Ascending aorta (tissue), 2 donors: ENCODE measurements at regions not wholly inside any gene's neighbourhood (a gene's known extent, or its start where the extent isn't known, plus 50 kb on each side); places are given as distances from the start of the nearest gene placed in this dataset.

Experiments used
- DNase-seq, 2 donors: peaks; one replicate each; pipeline ENCODE4 v3.0.0-alpha.2; 2019; ENCODE audit warnings: low spot score in 2 of 2
- H3K27ac ChIP-seq, 2 donors: fragments of 200-600 bp; sonication (generic); one replicate each; pipeline ENCODE4 v1.5.1; 2016 to 2017; ENCODE audit warnings: mild to moderate bottlenecking in 1 of 2
- H3K27me3 ChIP-seq: fragments of 200-600 bp; sonication (generic); one replicate; pipeline ENCODE4 v1.5.1; 2017
- H3K36me3 ChIP-seq, 2 donors: fragments of 200-600 bp; sonication (generic); one replicate each; pipeline ENCODE4 v1.5.1; 2016
- H3K4me1 ChIP-seq, 2 donors: fragments of 200-600 bp; sonication (generic); one replicate each; pipeline ENCODE4 v1.5.1; 2016 to 2017; ENCODE audit warnings: mild to moderate bottlenecking in 1 of 2
- H3K4me3 ChIP-seq, 2 donors: fragments of 200-600 bp; sonication (generic); one replicate each; pipeline ENCODE4 v1.5.1; 2016 to 2017; ENCODE audit warnings: mild to moderate bottlenecking in 1 of 2
- H3K9me3 ChIP-seq, 2 donors: fragments of 200-600 bp; sonication (generic); one replicate each; pipeline ENCODE4 v1.5.1; 2016
- intact Hi-C: fragments of 100-400 bp; cut with DNase I; formaldehyde crosslinking; loops from one replicate; pipeline ENCODE4 v1.15.1; 2023
- TF ChIP-seq, protein P1 (sequence below), 3 experiments: fragments of 200-600 bp in 2 of 3; fragments of 450-650 bp in 1 of 3; sonication (generic) in 2 of 3; IDR thresholded peaks; one replicate each; pipeline ENCODE4 v1.5.1; 2016 to 2019; ENCODE audit warnings: antibody characterized with exemption in 3 of 3, mild to moderate bottlenecking in 1 of 3, moderate library complexity in 1 of 3

DNA sequence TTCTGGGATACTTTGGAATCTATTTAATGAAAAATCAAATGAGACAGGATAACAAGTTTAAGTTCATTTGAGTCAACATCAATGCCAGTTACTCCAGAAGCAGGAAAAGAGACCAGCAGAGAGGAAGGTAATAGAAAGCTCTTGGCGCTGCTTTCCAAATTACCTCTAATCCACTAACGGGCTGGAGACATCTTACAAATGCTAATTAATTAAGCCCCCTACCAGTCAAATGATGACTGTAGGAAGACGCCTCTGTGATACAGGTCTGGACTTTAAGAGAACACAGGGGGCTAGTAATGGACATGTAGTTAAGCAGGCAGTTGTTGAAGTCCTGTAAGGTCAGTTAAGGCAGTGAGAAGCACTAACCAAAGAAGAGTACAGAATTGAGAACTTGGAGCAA lies 65.3 kb upstream of the HTR4 start:
- DNase-seq, result no peak
- TF ChIP-seq, protein P1, sequence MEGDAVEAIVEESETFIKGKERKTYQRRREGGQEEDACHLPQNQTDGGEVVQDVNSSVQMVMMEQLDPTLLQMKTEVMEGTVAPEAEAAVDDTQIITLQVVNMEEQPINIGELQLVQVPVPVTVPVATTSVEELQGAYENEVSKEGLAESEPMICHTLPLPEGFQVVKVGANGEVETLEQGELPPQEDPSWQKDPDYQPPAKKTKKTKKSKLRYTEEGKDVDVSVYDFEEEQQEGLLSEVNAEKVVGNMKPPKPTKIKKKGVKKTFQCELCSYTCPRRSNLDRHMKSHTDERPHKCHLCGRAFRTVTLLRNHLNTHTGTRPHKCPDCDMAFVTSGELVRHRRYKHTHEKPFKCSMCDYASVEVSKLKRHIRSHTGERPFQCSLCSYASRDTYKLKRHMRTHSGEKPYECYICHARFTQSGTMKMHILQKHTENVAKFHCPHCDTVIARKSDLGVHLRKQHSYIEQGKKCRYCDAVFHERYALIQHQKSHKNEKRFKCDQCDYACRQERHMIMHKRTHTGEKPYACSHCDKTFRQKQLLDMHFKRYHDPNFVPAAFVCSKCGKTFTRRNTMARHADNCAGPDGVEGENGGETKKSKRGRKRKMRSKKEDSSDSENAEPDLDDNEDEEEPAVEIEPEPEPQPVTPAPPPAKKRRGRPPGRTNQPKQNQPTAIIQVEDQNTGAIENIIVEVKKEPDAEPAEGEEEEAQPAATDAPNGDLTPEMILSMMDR (IDR thresholded peaks at IDR 0.05), result no peak
- intact Hi-C loops, result loop anchor here (10.0 kb wide), 1 partner anchor 765 kb away; no protein-coding TSS in a partner anchor

DNA sequence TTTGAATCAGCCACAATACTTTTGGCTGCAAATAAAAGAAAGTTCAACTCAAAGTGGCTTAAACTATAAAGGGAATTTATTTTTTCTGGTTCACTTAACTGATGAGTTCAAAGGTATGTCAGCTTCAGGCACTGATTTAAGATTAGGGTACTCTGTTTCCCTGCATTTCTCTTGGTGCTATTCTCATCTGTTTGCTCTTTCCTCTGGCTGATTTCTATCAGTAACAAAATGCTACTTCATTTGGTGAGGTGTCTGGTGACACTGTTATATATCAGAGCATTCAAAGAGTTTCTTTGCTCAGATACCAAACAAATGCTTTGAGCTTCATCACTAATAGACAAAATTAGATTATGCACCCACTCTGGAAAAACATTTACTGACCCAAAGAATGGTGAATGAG lies 65.9 kb upstream of the HTR4 start:
- Histone ChIP-seq H3K9me3 (no peaks in the 10 kb centered on the region), H3K27ac (no peak overlapping the region), H3K36me3 (no peaks in the 10 kb centered on the region), H3K27me3 (no peaks in the 10 kb centered on the region), H3K4me1 (no peaks in the 10 kb centered on the region), H3K4me3 (no peak overlapping the region)
- intact Hi-C loops, result loop anchor here (10.0 kb wide), 1 partner anchor 765 kb away; no protein-coding TSS in a partner anchor
- TF ChIP-seq, protein P1 (IDR thresholded peaks at IDR 0.05), result no peak
- no peak for DNase-seq

More for the DNA sequence above, 65.3 kb upstream of the HTR4 start:
- Histone ChIP-seq H3K27ac (no peak overlapping the region), H3K27me3 (no peaks in the 10 kb centered on the region), H3K4me3 (no peak overlapping the region), H3K36me3 (no peaks in the 10 kb centered on the region), H3K4me1 (no peaks in the 10 kb centered on the region), H3K9me3 (no peaks in the 10 kb centered on the region)

DNA sequence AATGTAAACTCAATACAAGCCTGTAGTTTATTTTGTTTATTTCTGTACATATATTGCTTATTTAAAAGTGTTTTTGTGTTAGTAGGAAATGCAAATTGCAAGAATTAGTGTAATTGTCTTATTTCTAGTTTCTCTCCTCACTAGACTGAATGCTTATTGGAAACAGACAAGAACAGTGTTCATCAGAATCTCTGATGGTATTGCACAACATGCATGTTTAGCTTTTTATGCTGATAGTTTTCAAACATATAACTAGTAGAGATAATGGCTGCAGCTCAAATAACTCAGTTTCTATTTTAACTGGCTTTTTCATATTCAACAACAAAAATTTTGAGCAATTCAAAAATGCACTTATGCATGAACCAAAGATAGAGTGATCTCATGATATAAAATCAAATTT lies 68.8 kb upstream of the HTR4 start:
- DNase-seq, result no peak
- no peaks in the 10 kb centered on the region for H3K36me3 ChIP-seq
- no peak overlapping the region for H3K4me3 ChIP-seq
- intact Hi-C loops, result loop anchor here (10.0 kb wide), 1 partner anchor 768 kb away; no protein-coding TSS in a partner anchor
- TF ChIP-seq, protein P1 (IDR thresholded peaks at IDR 0.05), result no peak
- H3K9me3 ChIP-seq, result no peaks in the 10 kb centered on the region
- no peaks in the 10 kb centered on the region for H3K27me3 ChIP-seq
- no peak overlapping the region for H3K27ac ChIP-seq
- H3K4me1 ChIP-seq, result no peaks in the 10 kb centered on the region

DNA sequence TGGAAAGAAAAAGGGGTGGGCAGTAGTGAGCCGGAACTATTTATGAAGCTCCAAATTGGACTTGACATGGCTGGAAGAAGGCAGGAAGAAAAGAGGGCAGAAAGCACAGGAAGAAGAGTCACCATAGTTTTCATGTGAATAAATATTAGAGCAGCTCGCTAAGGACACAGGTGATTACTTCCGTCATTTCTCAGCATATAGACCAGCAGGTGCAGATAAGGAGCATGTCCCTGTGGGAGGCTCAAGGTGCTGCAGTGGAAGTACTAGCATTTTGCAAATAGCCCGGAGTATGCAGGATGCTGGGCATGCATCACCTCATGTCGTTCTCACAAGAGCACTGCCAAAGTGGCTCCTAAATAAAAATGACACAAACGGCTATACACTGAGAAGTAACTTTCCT lies 71.3 kb upstream of the HTR4 start:
- no peak overlapping the region for H3K27ac ChIP-seq
- TF ChIP-seq, protein P1 (IDR thresholded peaks at IDR 0.05), result no peak
- no peaks in the 10 kb centered on the region for H3K36me3 ChIP-seq
- H3K4me1 ChIP-seq, result peaks cover 0 to 7% of the 10 kb centered on the region in 2 donors
- intact Hi-C loops, result loop anchor here (10.0 kb wide), 1 partner anchor 771 kb away; no protein-coding TSS in a partner anchor
- DNase-seq, result no peak
- H3K27me3 ChIP-seq, result no peaks in the 10 kb centered on the region
- H3K9me3 ChIP-seq, result no peaks in the 10 kb centered on the region
- no peak overlapping the region for H3K4me3 ChIP-seq

DNA sequence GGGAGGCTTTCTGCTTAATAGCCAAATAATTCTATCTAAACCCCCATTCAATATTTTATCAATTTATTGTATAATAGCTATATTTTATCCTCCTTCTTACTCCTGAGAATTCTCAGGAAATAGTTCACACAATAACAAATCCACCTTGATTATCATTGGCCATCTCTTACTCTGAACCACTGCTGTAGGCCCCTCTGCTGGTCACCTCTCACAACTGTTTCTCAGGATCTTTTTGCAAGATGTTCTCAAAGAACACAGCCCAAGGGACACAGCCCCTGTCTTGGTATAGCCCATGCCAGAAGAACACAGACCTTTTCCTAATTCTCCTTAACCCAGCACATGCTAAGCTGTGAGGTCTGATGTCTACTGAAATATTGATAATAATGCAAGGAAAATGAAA lies 74.9 kb upstream of the HTR4 start:
- Histone ChIP-seq H3K27ac (no peak overlapping the region), H3K9me3 (no peaks in the 10 kb centered on the region), H3K27me3 (no peaks in the 10 kb centered on the region), H3K36me3 (no peaks in the 10 kb centered on the region), H3K4me1 (peaks cover 0 to 8% of the 10 kb centered on the region in 2 donors), H3K4me3 (no peak overlapping the region)
- intact Hi-C loops, result loop anchor here (10.0 kb wide), 1 partner anchor 774 kb away; no protein-coding TSS in a partner anchor
- no peak for DNase-seq
- TF ChIP-seq, protein P1 (IDR thresholded peaks at IDR 0.05), result peak in 1 of 3 experiments; percentile 13

DNA sequence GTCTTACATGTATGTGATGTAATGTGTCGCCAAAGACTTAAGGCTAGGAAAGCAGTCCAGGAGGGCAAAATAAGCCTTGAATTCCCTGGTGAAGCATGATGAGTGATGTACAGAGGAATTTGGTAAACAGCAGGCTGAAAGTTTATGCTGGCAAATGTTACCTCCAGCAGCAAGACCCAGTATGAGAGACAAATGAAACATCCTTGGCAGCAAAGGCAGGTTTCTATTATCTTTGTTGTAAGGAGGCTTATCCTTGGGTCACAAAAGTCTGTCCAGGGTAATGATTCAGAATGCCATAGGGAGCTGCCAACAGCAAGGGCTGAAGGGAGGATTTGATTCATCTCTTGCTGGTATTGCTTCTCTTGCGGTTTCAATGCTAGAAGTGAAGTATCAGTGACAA lies 75.9 kb upstream of the HTR4 start:
- Histone ChIP-seq H3K27ac (peak overlapping the region; percentile 30 to 33), H3K4me1 (peaks cover 0 to 8% of the 10 kb centered on the region in 2 donors), H3K4me3 (peak overlapping the region; percentile 36 to 47), H3K36me3 (no peaks in the 10 kb centered on the region), H3K27me3 (no peaks in the 10 kb centered on the region), H3K9me3 (no peaks in the 10 kb centered on the region)
- TF ChIP-seq, protein P1 (IDR thresholded peaks at IDR 0.05), result no peak
- intact Hi-C loops, result loop anchor here (5.0 kb wide), 5 partner anchors 97 to 553 kb away; partner anchors contain the start of genes ADRB2 and FBXO38
- no peak for DNase-seq
